EH (cell line): ENCODE measurements at regions not wholly inside any gene's neighbourhood (a gene's known extent, or its start where the extent isn't known, plus 50 kb on each side); places are given as distances from the start of the nearest gene placed in this dataset.
"Not testable (repeated sequence)": the region's sequence is repeated elsewhere in the genome, so short reads cannot be mapped to it uniquely, and the experiment has no call there.

ENCODE experiments used
- DNase-seq: peaks from one replicate; pipeline ENCODE4 v3.0.0-alpha.2; 2015; ENCODE audit warnings: low read depth

DNA sequence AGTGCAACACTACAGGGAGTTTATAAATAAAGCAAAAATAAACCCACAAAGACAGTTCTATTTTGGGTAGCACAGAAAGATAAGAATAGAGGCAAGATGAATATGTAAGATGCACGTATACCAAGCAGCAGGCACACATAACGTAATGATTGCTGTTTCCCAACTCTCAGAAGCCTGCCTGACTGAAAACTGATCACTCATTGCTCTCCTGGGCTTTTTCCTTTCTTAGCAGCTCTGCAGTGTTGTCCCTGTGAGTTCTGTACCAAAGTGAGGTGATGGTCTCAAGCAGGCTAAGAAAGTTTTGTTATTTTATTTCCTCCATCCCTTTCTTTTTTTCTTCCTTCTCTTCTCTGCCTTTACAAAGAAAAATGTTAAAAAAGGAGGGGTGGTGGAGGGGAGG, 522.0 kb upstream of the MAN1A1 start:
- no peak for DNase-seq

DNA sequence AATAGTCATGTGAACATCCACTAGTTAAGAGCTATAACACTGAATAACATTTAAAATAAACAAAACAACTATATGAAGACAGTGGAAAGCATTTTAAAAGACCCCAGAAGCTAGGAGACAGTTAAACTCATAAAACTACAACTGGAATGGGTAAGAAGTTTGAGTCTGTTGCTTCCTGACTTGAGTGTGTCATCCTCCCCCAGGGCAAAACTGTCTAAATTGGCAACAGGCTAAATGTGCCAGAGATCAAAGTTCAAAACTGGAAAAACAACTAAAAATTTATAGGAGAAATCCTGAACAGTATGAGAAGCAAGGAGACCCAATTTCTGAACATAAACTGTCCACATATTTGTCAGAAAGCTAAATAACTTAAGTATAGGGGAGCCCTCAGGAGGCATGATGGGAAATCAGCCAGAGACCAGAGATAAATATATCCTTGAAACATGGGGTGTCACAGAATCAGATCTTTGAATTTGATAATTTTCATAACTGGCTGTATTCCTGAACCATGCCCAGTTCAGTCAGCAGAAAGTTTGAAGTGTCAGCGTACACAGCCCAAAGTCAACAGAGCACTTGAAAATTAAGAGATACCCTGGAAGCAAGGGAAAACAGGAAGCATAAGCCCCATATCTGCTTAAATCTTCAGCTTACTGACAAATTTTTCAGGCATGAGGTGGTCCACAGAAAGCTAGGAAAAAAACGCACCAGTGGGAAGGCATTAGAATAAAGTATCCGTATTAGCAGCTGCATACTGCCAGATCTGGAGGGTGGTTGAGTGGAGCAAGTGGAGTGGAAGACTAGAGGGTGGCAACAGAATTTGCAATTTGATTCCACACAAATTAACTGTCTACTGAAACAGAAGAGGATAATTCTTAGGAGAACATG, 516.1 kb upstream of the MAN1A1 start:
- DNase-seq, result peak; percentile 1

DNA sequence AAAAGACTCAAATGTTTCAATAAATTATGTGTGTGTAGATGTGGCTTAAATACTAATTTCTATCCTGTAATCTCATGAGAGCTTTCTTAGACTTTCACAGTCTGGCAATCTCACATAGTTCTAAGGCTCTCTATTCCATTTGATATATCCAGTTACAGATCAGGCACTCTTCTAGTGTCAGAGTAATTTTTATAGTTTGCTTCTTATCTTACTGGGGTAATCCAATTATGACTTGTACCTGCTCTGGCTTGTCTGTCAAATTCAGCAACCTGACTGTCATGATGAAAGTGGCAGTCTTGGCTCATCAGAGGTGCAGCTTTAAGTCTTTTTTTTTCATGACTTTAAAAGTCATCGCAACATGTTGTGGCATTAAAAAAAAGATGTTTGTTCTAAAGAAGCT, 513.2 kb upstream of the MAN1A1 start:
- DNase-seq, result no peak

DNA sequence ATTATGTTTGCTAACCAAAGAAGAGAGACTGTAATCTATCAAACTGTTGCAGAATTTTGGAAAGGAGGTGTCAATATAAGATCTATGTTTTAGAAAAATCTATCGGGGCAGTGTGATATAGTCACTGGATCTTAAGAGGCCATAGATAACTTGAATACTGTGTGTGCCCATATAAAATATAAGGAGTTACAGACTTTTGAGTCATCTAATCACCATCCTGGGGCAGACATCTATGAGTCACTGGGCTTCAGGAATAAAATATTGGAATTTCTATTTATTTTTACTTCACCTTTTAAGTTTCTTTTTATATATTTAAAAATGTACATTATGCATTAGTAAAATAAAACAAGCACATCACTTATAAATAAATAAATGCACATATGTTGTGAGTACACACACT, 509.3 kb upstream of the MAN1A1 start:
- DNase-seq, result no peak

- DNase-seq, result no peak
Measured at GRCh38 chr6:119856136-119856535, 506.6 kb upstream of the MAN1A1 start.

DNA sequence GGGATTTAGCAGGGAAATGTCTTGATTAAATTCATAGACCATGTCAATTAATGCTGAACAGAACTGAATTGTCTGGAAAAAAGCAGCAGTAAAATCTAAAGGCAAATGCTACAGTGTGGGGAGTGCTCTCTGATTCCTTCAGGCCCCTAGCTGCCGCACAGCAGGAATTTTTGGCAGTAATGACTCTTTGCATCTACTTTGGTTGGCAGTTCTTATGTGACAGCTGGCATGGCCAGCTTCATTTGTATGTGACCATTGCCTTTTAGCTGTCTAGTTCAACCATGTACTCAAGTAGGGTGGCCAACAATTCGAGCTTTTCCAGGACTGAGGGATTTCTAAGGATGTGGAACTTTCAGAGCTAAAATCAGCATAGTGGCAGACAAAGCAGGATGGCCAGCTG, 499.1 kb upstream of the MAN1A1 start:
- no peak for DNase-seq

GRCh38 chr6:119845161-119845560, 495.6 kb upstream of the MAN1A1 start:
- DNase-seq, result no peak

DNA sequence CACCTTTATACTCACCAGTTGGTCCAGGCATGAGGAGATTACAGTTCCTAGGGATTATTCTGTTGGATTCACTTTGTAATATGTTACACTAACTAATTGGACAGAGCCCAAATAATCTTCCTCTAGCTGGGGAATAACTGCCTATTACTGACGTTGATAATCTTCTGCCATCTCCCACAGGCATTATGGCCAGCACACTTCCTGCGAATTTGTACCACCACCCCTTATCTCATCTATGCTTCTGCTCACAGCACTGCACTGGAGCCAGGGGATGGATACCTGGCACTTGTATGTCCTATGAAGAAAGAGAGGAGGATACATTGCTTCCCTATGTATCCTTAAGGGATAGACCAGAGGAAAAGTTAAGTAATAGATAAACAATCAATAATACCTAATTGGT, 494.8 kb upstream of the MAN1A1 start:
- no peak for DNase-seq

DNA sequence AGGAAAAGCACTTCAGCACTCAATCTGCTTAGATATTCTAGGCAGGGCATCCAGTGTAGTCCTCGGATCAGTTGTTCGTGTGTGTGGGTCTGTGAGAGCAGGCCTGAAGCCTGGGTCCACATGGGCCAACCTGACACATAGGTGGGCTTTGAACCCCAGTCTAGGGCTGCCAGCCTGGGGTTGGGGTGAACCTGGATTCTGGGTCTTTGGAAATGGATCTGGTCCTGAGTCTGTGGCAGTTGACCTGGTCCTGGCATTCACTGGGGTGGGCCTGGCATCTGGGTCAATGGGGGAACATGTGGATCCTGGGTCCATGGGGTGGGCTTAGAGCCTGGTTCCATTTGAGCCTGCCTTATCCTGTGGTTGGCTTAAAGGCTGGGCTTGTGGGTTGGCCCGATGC, 492.6 kb upstream of the MAN1A1 start:
- DNase-seq, result no peak

DNA sequence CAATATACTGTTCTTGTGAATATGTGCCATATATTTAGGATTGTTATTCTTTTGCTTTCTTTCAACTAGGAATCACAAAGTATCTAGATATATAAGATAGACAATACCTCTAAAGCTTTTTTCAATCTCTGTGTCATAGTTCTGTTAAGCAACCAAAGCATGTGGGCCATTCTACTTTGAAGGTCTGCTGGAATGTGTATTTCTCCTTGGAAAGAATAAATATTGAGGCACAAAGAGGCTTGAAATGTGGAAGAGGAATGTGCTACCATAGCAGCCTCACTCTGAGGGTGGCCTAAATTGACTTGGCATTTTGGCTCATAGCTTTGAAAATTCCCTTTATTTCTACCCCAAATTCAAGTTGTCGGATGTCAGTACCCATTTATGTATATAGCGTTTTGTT, 488.5 kb upstream of the MAN1A1 start:
- DNase-seq, result no peak

GRCh38 chr6:119834418-119834817, 484.9 kb upstream of the MAN1A1 start:
- no peak for DNase-seq

DNA sequence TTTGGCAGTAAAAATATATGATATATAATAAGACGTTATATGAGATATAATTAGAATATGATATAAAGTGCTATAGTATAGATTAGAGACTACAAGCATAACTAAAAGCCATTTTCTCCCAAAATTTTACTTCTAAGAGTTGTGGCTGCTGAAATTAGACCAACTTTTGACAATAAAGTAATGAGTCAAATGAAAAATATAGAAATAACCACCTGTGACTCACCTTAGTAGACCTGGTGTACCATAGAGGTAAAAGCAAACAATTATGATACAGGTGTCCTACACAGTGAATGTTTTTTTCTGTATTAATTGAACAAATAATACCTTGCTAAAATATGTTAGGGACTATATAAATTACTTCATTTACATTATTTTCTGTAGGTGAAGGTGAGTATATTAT, 482.9 kb upstream of the MAN1A1 start:
- DNase-seq, result no peak

DNA sequence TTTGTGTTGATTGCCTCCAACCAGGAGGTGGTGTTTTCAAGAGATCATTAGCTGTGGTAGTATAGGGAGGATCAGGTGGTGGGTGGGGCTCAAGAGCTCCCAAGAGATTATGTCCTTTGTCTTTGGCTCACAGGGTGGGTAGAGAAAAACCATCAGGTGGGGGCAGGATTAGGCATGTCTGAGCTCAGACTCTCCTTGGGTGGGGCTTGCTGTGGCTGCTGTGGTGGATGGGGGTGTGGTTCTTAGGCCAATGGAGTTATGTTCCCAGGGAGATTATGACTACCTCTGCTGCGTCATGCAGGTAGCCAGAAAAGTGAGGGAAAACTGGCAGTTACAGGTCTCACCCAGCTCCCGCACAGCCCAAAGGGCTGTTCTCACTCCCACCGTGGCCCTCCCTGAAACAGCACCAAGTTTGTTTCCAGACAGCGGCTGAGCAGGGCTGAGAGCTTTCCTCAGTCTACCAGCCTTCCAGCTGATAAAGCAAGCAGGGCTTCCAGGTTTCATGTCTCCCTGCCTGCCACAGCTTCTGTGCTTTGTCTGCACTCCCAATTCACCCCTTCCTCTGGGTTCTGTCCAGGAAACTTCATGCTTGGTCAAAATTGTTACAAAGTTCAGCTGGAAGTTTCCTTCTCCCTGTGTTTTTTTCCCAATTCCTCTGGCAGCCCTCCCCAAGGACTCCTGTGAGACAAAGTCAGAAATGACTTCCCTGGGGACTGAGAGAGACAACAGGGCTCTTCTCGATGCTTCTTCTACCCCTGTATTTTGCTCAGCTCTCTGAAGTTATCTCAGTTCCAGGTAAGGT, 481.1 kb upstream of the MAN1A1 start:
- DNase-seq, result no peak

DNA sequence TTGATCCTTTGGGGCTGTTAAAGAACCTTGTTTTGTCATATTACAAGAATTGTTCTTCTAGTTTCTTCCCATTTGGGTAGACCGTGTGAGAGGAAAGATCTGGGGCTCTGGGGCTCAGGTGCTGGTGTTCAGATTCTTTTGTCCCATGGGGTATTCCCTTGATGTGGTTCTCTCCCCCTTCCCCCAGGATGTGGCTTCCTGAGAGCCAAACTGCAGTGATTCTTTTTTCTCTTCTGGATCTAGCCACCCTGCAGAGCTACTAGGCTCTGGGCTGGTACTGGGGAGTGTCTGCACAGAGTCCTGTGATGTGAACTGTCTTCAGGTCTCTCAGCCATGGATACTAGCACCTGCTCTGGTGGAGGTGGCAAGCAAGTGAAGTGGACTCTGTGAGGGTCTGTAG, 480.5 kb upstream of the MAN1A1 start:
- DNase-seq, result no peak

DNA sequence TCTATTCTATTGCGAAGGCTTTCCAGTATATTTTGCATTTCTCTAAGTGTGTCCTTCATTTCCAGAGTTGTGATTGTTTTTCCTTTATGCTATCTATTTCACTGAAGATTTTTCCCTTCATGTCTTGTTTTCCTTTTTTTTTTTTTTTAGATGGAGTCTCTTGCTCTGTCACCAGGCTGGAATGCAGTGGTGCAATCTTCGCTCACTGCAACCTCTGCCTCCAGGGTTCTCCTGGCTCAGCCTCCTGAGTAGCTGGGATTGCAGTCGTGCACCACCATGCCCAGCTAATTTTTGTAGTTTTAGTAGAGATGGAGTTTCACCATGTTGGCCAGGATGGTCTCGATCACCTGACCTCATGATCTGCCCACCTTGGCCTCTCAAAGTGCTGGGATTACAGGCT, 479.9 kb upstream of the MAN1A1 start:
- not testable (repeated sequence) for DNase-seq

DNA sequence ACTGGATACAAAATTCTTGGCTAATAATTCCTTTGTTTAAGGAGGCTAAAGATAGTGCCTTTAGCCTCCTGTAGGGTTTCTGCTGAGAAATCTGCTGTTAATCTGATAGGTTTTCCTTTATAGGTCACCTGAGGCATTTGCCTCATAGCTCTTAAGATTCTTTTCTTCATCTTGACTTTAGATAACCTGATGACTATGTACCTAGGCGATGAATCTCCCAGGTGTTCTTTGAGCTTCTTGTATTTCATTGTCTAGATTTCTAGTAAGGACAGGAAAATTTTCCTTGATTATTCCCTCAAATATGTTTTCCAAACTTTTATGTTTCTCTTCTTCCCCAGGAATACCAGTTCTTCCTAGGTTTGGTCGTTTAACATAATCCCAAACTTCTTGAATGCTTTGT, 479.4 kb upstream of the MAN1A1 start:
- no peak for DNase-seq

DNA sequence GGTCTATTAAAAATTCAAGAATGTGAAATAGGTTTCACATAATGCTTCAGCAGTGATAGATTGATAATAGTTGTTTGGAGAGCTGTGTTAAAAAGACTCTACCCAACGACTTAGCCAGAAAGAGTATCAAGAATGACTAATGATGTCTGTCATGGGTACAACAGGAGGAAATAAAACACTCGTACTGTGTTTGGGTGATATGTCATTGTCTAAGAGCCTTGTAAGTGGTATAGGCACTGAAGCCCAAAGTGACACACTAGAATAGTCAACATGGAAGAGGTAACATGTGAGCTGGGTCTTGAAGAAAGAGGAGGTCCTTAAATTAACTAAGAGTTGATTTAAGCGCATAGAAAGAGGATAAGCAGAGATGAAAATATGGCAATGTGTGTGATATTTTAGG, 471.8 kb upstream of the MAN1A1 start:
- DNase-seq, result no peak

DNA sequence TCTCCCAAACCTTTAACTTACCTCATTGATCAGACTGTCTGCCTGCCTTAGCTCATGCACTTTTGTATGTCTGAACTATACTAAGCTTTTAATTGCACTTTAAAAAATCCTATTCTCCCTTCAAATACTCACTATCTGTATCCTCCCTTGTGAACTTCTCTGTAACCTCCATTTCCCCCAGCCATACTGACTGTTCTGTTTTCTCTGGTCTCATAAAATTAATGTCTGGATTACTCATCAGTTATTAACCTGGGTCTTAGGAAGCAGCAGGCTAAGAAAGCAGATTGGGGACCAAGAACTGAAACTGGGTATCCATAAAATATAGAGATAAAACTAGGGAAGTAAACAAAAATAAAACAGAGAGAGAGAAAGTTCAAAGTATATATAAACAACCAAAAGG, 469.3 kb upstream of the MAN1A1 start:
- no peak for DNase-seq

GRCh38 chr6:119814609-119815400, 465.2 kb upstream of the MAN1A1 start:
- DNase-seq, result no peak

DNA sequence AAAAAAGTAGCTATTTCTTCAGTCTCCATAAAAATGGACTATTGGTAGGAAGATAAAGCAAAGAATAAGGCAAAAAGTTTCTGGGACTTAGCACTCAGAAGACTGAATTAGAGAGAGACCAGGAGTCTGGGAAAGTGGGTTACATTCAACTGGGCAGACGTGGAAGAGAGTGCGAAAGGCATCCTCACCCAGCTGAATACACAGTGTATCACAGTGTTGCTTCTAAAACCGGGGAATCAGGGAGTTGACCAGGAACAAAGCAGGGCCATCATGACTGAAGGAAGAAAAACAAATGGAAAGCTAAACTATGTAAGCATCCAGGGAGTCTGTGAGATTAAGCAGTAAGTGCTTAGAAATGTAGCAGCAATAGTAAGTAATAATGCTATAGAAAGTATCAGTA, 452.9 kb upstream of the MAN1A1 start:
- no peak for DNase-seq

GRCh38 chr6:119801056-119801455, 451.5 kb upstream of the MAN1A1 start:
- no peak for DNase-seq

GRCh38 chr6:119800526-119800925, 451.0 kb upstream of the MAN1A1 start:
- DNase-seq, result no peak
